Neural progenitor cell (in vitro differentiated cells): ENCODE measurements at regions not wholly inside any gene's neighbourhood (a gene's known extent, or its start where the extent isn't known, plus 50 kb on each side); places are given as distances from the start of the nearest gene placed in this dataset.
A peak's percentile ranks its signal among the peaks of the same experiment; 100 is the strongest.

ENCODE experiments used
- DNase-seq: peaks from one replicate; pipeline ENCODE4 v3.0.0-alpha.2; 2016; ENCODE audit warnings: low spot score
- H2AFZ ChIP-seq: fragments of 200-600 bp; sonication (generic); replicated peaks from 2 replicates; pipeline ENCODE4 v1.6.1; 2016; ENCODE audit warnings: antibody characterized with exemption
- H3F3A ChIP-seq: fragments of 200-600 bp; sonication (generic); 2 replicates; pipeline ENCODE4 v1.6.1; 2016; ENCODE audit warnings: antibody characterized with exemption, low read depth
- H3K27ac ChIP-seq: fragments of 200-600 bp; sonication (generic); 2 replicates; pipeline ENCODE4 v1.5.1; 2016; ENCODE audit warnings: mild to moderate bottlenecking
- H3K27me3 ChIP-seq: fragments of 200-600 bp; sonication (generic); 2 replicates; pipeline ENCODE4 v1.6.1; 2016; ENCODE audit warnings: mild to moderate bottlenecking, moderate library complexity
- H3K36me3 ChIP-seq: fragments of 200-600 bp; sonication (generic); 2 replicates; pipeline ENCODE4 v1.5.1; 2016
- H3K4me1 ChIP-seq: fragments of 200-600 bp; sonication (generic); 2 replicates; pipeline ENCODE4 v1.6.1; 2016; ENCODE audit warnings: mixed run types
- H3K4me2 ChIP-seq: fragments of 200-600 bp; sonication (generic); 2 replicates; pipeline ENCODE4 v1.6.1; 2016
- H3K4me3 ChIP-seq: fragments of 200-600 bp; sonication (generic); 2 replicates; pipeline ENCODE4 v1.5.1; 2016
- H3K79me2 ChIP-seq: fragments of 200-600 bp; sonication (generic); 2 replicates; pipeline ENCODE4 v1.6.1; 2016; ENCODE audit warnings: low read depth
- H3K9ac ChIP-seq: fragments of 200-600 bp; sonication (generic); 2 replicates; pipeline ENCODE4 v1.6.1; 2016
- H3K9me3 ChIP-seq: fragments of 200-600 bp; sonication (generic); 2 replicates; pipeline ENCODE4 v1.5.1; 2016; ENCODE audit warnings: low read depth
- H4K20me1 ChIP-seq: fragments of 200-600 bp; sonication (generic); 2 replicates; pipeline ENCODE4 v1.6.1; 2016; ENCODE audit warnings: low read depth
- H3K27ac Mint-ChIP-seq: 3 replicates; pipeline ENCODE4 v1.8.0; 2021; ENCODE audit warnings: mixed read lengths
- H3K27me3 Mint-ChIP-seq: 2 replicates; pipeline ENCODE4 v1.8.0; 2022; ENCODE audit warnings: low read depth, mild to moderate bottlenecking, inconsistent platforms, moderate library complexity, mixed read lengths; ENCODE audit not compliant: insufficient read depth
- H3K36me3 Mint-ChIP-seq: 3 replicates; pipeline ENCODE4 v1.8.0; 2021; ENCODE audit warnings: mixed read lengths
- H3K4me1 Mint-ChIP-seq: 3 replicates; pipeline ENCODE4 v1.8.0; 2021; ENCODE audit warnings: mixed read lengths
- H3K4me3 Mint-ChIP-seq: 3 replicates; pipeline ENCODE4 v1.8.0; 2021; ENCODE audit warnings: mild to moderate bottlenecking, moderate library complexity, mixed read lengths
- H3K9me3 Mint-ChIP-seq: 3 replicates; pipeline ENCODE4 v1.8.0; 2020; ENCODE audit warnings: mixed read lengths
- EZH2 ChIP-seq: fragments of 200-600 bp; sonication (generic); IDR thresholded peaks from 2 replicates; pipeline ENCODE4 v1.6.1; 2017; ENCODE audit warnings: antibody characterized with exemption, mild to moderate bottlenecking, moderate library complexity
- EZH2phosphoT487 ChIP-seq: fragments of 200-600 bp; sonication (generic); IDR thresholded peaks from 2 replicates; pipeline ENCODE4 v1.6.1; 2017; ENCODE audit warnings: antibody characterized with exemption
- TF ChIP-seq, protein P1 (sequence below): fragments of 200-600 bp; sonication (generic); IDR thresholded peaks from 2 replicates; pipeline ENCODE4 v1.5.1; 2017; ENCODE audit warnings: antibody characterized with exemption, mild to moderate bottlenecking

DNA sequence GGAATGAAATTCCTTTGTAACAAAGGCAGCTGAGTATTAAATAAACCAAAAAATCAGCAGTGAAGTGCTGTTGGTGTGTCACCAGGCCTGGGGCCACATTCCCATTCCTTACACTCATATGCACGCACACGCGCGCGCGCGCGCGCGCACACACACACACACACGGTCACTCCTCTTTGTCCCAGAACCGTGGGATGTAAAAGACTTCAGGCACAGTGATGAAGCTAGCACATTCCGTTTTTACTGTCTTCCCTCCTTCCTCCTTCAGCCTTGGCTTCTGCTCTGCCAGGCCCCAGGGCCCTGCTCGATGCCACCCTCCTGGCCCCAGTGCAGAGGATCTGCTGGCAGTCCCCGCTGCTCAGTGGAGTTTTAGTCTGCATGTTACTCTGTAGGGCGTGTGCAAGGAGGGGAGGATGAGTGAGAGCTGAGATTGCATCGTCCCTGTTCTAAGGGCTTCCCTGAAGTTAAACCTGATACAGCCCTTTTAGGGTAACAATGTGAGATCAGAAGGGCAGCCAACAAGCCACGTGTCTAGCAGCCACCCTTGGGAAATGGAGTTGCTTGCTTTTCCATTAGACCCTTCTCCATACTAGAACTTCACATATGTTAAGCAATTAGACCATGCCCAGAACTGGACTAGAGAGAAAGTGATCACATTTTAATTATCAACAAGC lies 71.7 kb upstream of the WDR26 start:
- no peak overlapping the region for H3K27ac ChIP-seq
- no peaks in the 10 kb centered on the region for H3K79me2 ChIP-seq
- Mint-ChIP-seq H3K36me3 (no peaks in the 10 kb centered on the region), H3K4me3 (no peak overlapping the region), H3K27me3 (peaks cover 3% of the 10 kb centered on the region), H3K27ac (peak overlapping the region; percentile 67), H3K9me3 (no peaks in the 10 kb centered on the region), H3K4me1 (peaks cover 52% of the 10 kb centered on the region)
- H3K4me2 ChIP-seq = no peak overlapping the region
- no peaks in the 10 kb centered on the region for H4K20me1 ChIP-seq
- peaks cover 47% of the 10 kb centered on the region for H3K4me1 ChIP-seq
- H3K9me3 ChIP-seq = no peaks in the 10 kb centered on the region
- H3K36me3 ChIP-seq = no peaks in the 10 kb centered on the region
- H3K4me3 ChIP-seq = no peak overlapping the region
- H3K9ac ChIP-seq = no peak overlapping the region
- TF ChIP-seq EZH2phosphoT487 (no peak), EZH2 (no peak)
- TF ChIP-seq, protein P1, sequence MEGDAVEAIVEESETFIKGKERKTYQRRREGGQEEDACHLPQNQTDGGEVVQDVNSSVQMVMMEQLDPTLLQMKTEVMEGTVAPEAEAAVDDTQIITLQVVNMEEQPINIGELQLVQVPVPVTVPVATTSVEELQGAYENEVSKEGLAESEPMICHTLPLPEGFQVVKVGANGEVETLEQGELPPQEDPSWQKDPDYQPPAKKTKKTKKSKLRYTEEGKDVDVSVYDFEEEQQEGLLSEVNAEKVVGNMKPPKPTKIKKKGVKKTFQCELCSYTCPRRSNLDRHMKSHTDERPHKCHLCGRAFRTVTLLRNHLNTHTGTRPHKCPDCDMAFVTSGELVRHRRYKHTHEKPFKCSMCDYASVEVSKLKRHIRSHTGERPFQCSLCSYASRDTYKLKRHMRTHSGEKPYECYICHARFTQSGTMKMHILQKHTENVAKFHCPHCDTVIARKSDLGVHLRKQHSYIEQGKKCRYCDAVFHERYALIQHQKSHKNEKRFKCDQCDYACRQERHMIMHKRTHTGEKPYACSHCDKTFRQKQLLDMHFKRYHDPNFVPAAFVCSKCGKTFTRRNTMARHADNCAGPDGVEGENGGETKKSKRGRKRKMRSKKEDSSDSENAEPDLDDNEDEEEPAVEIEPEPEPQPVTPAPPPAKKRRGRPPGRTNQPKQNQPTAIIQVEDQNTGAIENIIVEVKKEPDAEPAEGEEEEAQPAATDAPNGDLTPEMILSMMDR = no peak
- H2AFZ ChIP-seq = peak overlapping the region; percentile 51
- no peaks in the 10 kb centered on the region for H3K27me3 ChIP-seq
- peaks cover 34% of the 10 kb centered on the region for H3F3A ChIP-seq
- DNase-seq = peak; percentile 37

DNA sequence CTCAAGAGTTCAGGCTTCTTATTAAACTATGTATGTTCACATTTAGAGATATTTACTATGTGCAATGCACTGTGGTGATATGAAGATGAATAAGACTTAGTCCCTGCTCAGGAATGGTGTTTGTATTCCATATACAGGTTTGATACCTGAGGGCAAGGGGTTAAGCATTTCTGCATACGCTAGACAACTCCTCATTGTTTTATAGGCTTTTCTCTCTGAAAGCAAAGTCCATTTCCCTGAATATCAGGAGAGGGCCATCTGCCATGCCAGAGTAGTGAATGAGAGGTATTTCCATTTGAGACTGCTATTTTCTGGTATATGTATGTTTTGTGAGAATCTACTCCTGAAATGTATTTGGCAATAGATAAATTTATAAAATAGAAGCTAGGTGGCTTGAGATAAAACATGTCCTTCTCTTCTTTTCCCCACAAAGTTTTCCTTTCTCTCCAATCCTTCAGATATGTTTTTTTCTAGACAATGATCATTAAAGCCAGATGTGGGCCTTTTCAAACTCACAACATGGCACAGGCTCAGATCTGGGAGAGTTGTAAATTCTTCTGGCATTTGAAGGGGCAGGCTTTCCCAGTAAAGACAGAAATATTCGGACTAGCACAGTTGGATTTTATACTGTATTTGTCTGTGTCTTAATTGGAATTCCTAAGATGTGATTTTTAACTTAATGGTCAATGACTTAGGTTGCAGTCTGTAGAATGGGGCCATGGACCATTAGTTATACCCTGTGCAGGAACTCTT lies 73.3 kb upstream of the WDR26 start:
- H3K4me1 Mint-ChIP-seq = peaks cover 38% of the 10 kb centered on the region
- DNase-seq = no peak
- Histone ChIP-seq H3K79me2 (no peaks in the 10 kb centered on the region), H3K4me3 (no peak overlapping the region), H3K36me3 (no peaks in the 10 kb centered on the region), H3K27me3 (no peaks in the 10 kb centered on the region), H2AFZ (no peak overlapping the region), H3K27ac (no peak overlapping the region), H3K9me3 (no peaks in the 10 kb centered on the region), H3K4me1 (peaks cover 33% of the 10 kb centered on the region), H3K9ac (no peak overlapping the region), H3K4me2 (no peak overlapping the region), H3F3A (peaks cover 18% of the 10 kb centered on the region), H4K20me1 (no peaks in the 10 kb centered on the region)
- no peak overlapping the region for H3K27ac Mint-ChIP-seq
- no peaks in the 10 kb centered on the region for H3K36me3 Mint-ChIP-seq
- H3K9me3 Mint-ChIP-seq = no peaks in the 10 kb centered on the region
- no peak overlapping the region for H3K4me3 Mint-ChIP-seq
- peaks cover 2% of the 10 kb centered on the region for H3K27me3 Mint-ChIP-seq
- TF ChIP-seq, protein P1 = no peak
- no peak for TF ChIP-seq EZH2phosphoT487
- TF ChIP-seq EZH2 = no peak

DNA sequence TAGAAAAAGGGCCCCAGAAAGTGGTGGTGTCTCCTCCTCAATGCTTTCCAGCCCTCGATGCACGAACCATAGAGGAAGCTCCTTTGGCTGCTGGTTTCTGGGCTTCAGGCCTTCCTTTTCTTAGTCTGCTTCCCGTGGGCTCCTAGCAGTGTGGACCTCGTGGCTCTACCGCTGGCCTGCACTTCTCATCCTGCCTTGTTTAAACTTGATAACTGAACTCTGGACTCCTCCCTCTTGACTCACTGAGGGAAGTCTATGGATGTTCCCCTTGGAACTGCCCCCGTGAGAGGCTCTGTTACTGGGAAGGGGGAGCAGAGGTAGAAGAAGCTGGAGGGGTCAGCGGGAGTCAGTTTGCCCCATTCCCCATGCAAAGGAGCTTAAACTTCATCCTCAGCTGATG lies 75.3 kb upstream of the WDR26 start:
- Histone ChIP-seq H3K9me3 (no peaks in the 10 kb centered on the region), H3K9ac (no peak overlapping the region), H3K27ac (no peak overlapping the region), H3K27me3 (no peaks in the 10 kb centered on the region), H3F3A (no peaks in the 10 kb centered on the region), H3K36me3 (no peaks in the 10 kb centered on the region), H4K20me1 (no peaks in the 10 kb centered on the region), H3K4me3 (no peak overlapping the region), H2AFZ (no peak overlapping the region), H3K79me2 (no peaks in the 10 kb centered on the region), H3K4me1 (peaks cover 17% of the 10 kb centered on the region), H3K4me2 (no peak overlapping the region)
- no peak for DNase-seq
- H3K4me3 Mint-ChIP-seq = no peak overlapping the region
- TF ChIP-seq EZH2phosphoT487 (no peak), EZH2 (no peak)
- TF ChIP-seq, protein P1 = no peak
- no peak overlapping the region for H3K27ac Mint-ChIP-seq
- peaks cover 27% of the 10 kb centered on the region for H3K4me1 Mint-ChIP-seq
- no peaks in the 10 kb centered on the region for H3K36me3 Mint-ChIP-seq
- peaks cover 2% of the 10 kb centered on the region for H3K27me3 Mint-ChIP-seq
- H3K9me3 Mint-ChIP-seq = no peaks in the 10 kb centered on the region
